Central memory CD4-positive, alpha-beta T cell (primary cell): ENCODE measurements at regions not wholly inside any gene's neighbourhood (a gene's known extent, or its start where the extent isn't known, plus 50 kb on each side); places are given as distances from the start of the nearest gene placed in this dataset.

ENCODE experiments used
- DNase-seq: peaks from one replicate; pipeline ENCODE4 v3.0.0; 2022

- DNase-seq: no peak
Observed at GRCh38 chr10:84077768-84078167, 61.5 kb upstream of the GHITM start.

DNA sequence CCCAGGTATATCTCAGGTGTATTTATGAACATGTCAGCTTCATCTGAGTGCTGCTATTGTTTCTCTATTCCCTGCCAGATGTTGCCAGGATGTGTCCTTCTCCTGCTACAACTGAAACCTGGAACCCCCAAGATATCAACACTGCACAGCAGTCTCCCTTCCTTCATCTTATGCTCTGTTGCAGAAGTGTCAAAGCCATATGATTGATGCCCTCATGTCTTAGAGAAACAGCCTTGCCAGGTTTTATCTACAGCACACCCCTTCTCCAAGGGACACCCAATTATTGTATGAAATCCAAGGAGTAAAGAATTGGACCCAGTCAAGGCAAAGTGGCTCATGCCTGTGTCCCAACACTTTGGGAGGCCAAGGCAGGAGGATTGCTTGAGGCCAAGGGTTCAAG lies 60.5 kb upstream of the GHITM start:
- DNase-seq: no peak

DNA sequence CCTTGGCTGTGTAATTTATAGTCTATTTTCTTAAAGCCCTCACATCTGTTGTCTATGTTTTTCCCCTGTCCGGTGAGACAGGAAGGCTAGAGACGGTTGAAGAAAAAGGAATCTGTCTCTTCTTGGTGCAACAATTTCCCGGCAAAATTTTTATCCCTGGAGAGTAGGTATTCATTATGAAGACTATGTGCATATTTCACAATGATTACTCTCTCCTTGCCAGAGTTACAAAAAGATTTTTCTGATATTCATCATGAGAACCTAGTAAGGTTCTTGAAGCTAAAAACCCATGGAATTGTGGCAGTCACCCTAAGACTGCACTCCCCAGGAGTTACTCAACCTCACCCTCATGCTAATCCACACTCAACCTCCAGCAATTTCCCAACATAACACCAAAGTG lies 55.0 kb upstream of the GHITM start:
- no peak for DNase-seq

DNA sequence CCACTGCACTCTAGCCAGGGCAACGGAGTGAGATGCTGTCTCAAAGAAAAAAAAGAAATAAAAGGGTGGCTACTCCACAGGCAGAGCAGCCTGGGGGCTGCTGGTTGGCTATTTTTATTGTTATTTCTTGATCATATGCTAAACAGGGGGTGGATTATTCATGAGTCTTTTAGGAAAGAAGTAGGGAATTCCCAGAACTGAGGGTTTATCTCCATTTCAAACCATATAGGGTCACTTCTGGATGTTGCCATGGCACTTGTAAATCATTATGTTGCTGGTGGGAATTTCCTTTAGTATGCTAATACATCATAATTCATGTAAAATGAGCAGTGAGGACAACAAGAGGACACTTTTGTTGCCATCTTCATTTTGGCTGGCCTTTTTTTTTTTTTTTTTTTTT lies 52.1 kb upstream of the GHITM start:
- no peak for DNase-seq

- DNase-seq: no peak
Observed at GRCh38 chr10:84088626-84089025, 50.7 kb upstream of the GHITM start.

DNA sequence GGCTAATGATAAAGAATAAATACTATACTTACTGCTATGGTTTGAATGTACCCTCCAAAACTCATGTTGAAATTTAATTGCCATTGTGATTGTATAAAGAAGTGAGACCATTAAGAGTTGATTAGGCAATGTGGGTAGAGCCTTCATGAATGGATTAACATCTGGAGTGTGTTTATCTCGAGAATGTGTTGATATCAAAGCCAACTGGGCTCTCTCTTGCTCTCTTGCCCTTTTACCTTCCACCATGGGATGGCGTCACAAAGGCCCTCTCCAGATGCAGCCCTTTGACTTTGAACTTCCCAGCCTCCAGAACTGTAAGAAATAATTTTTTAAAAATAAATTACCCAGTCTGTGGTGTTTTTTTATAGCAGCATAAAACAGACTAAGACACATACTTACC lies 50.1 kb upstream of the GHITM start:
- no peak for DNase-seq
